HepG2 (cell line): ENCODE measurements at regions not wholly inside any gene's neighbourhood (a gene's known extent, or its start where the extent isn't known, plus 50 kb on each side); places are given as distances from the start of the nearest gene placed in this dataset.

Experiments used
- CTCF ChIP-seq: sonication (generic); formaldehyde crosslinking; IDR thresholded peaks from 2 replicates; pipeline ENCODE4 v1.5.0; 2020; ENCODE audit warnings: mild to moderate bottlenecking, missing genetic modification reagents, moderate library complexity
- FOXJ3 ChIP-seq: sonication (generic); formaldehyde crosslinking; IDR thresholded peaks from 2 replicates; pipeline ENCODE4 v1.4.0; 2020; ENCODE audit warnings: missing genetic modification reagents, mild to moderate bottlenecking, borderline replicate concordance
- RXRA ChIP-seq: sonication (generic); formaldehyde crosslinking; IDR thresholded peaks from 2 replicates; pipeline ENCODE4 v1.5.1; 2020; ENCODE audit warnings: missing genetic modification reagents
- SUZ12 ChIP-seq: fragments of 150-350 bp; IDR thresholded peaks from 2 replicates; pipeline ENCODE4 v1.6.1; 2014; ENCODE audit warnings: low read depth, low read length
- USF2 ChIP-seq, 2 experiments: sonication (generic) in 1 of 2; formaldehyde crosslinking in 1 of 2; IDR thresholded peaks; 2 replicates each; pipeline versions ENCODE4 v1.5.1 to v1.6.1; 2011 to 2020; ENCODE audit warnings: borderline replicate concordance in 1 of 2, low read depth in 1 of 2, low read length in 1 of 2, mild to moderate bottlenecking in 1 of 2, missing genetic modification reagents in 1 of 2, moderate library complexity in 1 of 2
- ZNF430 ChIP-seq: sonication (generic); formaldehyde crosslinking; IDR thresholded peaks from 2 replicates; pipeline ENCODE4 v1.9.0; 2021; ENCODE audit warnings: mild to moderate bottlenecking, missing genetic modification reagents
- ZNF770 ChIP-seq: sonication (generic); formaldehyde crosslinking; IDR thresholded peaks from 2 replicates; pipeline ENCODE4 v1.5.0; 2020; ENCODE audit warnings: mild to moderate bottlenecking, missing genetic modification reagents

GRCh38 chr5:86841000-86841644 is 223.4 kb downstream of the COX7C start:
- TF ChIP-seq RXRA (CRISPR knock-in tag) (no peak), USF2 (IDR thresholded peaks at IDR 0.05; ENCODE audit: low read depth, low read length) (no peak), USF2 (CRISPR knock-in tag; IDR thresholded peaks at IDR 0.05; ENCODE audit: borderline replicate concordance) (no peak), ZNF770 (no peak), CTCF (CRISPR knock-in tag) (no peak), ZNF430 (CRISPR knock-in tag) (no peak), SUZ12 (no peak), FOXJ3 (no peak)
